GM21447 (cell line): ENCODE measurements at regions not wholly inside any gene's neighbourhood (a gene's known extent, or its start where the extent isn't known, plus 50 kb on each side); places are given as distances from the start of the nearest gene placed in this dataset.
"Not testable (repeated sequence)": the region's sequence is repeated elsewhere in the genome, so short reads cannot be mapped to it uniquely, and the experiment has no call there.

Source experiments
- ATAC-seq: cut with Tn5 transposase; IDR thresholded peaks from one replicate; pipeline ENCODE4 v1.9.1; 2021; ENCODE audit not compliant: unreplicated experiment

GRCh38 chr22:25281675-25282345 lies 62.4 kb downstream of the CRYBB2 start:
- no peak for ATAC-seq

GRCh38 chr22:25282346-25282670 lies 62.9 kb downstream of the CRYBB2 start:
- ATAC-seq, result no peak

GRCh38 chr22:25282671-25283561 lies 63.5 kb downstream of the CRYBB2 start:
- no peak for ATAC-seq

GRCh38 chr22:25288481-25288880 lies 69.0 kb downstream of the CRYBB2 start:
- ATAC-seq, result not testable (repeated sequence)

- not testable (repeated sequence) for ATAC-seq
These were observed 82.5 kb downstream of the CRYBB2 start for GRCh38 chr22:25301912-25302311.

GRCh38 chr22:25309586-25309985 lies 90.1 kb downstream of the CRYBB2 start:
- ATAC-seq, result not testable (repeated sequence)

- ATAC-seq, result not testable (repeated sequence)
These were observed 92.5 kb downstream of the CRYBB2 start for GRCh38 chr22:25311924-25312323.

GRCh38 chr22:25318081-25318823 lies 98.8 kb downstream of the CRYBB2 start:
- ATAC-seq, result no peak

GRCh38 chr22:25327018-25327755 lies 107.7 kb downstream of the CRYBB2 start:
- ATAC-seq, result no peak

GRCh38 chr22:25331050-25331449 lies 111.6 kb downstream of the CRYBB2 start:
- no peak for ATAC-seq

GRCh38 chr22:25331911-25332310 lies 112.5 kb downstream of the CRYBB2 start:
- ATAC-seq, result not testable (repeated sequence)

GRCh38 chr22:25332386-25332785 lies 112.9 kb downstream of the CRYBB2 start:
- ATAC-seq, result no peak

- ATAC-seq, result no peak
These were observed 114.7 kb downstream of the CRYBB2 start for GRCh38 chr22:25334162-25334490.

GRCh38 chr22:25334631-25335030 lies 115.2 kb downstream of the CRYBB2 start:
- ATAC-seq, result not testable (repeated sequence)

GRCh38 chr22:25335276-25335675 lies 115.8 kb downstream of the CRYBB2 start:
- ATAC-seq, result not testable (repeated sequence)

- ATAC-seq, result not testable (repeated sequence)
These were observed 121.1 kb downstream of the CRYBB2 start for GRCh38 chr22:25340536-25340935.

- not testable (repeated sequence) for ATAC-seq
These were observed 124.9 kb downstream of the CRYBB2 start for GRCh38 chr22:25344366-25344765.

GRCh38 chr22:25346859-25347751 lies 127.7 kb downstream of the CRYBB2 start:
- no peak for ATAC-seq

GRCh38 chr22:25347752-25348102 lies 128.3 kb downstream of the CRYBB2 start:
- ATAC-seq, result no peak

GRCh38 chr22:25348391-25348790 lies 129.0 kb downstream of the CRYBB2 start:
- no peak for ATAC-seq
